ENCODE measurements at regions not wholly inside any gene's neighbourhood (a gene's known extent, or its start where the extent isn't known, plus 50 kb on each side); places are given as distances from the start of the nearest gene placed in this dataset.
"Not testable (repeated sequence)": the region's sequence is repeated elsewhere in the genome, so short reads cannot be mapped to it uniquely, and the experiment has no call there.

DNA sequence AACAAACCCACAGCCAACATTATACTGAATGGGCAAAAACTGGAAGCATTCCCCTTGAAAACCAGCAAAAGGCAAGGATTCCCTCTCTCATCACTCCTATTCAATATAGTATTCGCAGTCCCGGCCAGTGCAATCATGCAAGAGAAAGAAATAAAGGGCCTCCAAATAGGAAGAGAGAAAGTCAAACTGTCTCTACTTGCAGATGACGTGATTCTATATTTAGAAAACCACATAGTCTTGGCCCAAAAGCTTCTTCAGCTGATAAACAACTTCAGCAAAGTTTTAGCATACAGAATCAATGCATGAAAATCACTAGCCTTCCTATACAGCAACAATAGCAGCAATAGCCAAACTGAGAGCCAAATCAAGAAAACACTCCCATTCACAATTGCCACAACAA, 333.7 kb upstream of the EDIL3 start:
- TF ChIP-seq, protein P1, sequence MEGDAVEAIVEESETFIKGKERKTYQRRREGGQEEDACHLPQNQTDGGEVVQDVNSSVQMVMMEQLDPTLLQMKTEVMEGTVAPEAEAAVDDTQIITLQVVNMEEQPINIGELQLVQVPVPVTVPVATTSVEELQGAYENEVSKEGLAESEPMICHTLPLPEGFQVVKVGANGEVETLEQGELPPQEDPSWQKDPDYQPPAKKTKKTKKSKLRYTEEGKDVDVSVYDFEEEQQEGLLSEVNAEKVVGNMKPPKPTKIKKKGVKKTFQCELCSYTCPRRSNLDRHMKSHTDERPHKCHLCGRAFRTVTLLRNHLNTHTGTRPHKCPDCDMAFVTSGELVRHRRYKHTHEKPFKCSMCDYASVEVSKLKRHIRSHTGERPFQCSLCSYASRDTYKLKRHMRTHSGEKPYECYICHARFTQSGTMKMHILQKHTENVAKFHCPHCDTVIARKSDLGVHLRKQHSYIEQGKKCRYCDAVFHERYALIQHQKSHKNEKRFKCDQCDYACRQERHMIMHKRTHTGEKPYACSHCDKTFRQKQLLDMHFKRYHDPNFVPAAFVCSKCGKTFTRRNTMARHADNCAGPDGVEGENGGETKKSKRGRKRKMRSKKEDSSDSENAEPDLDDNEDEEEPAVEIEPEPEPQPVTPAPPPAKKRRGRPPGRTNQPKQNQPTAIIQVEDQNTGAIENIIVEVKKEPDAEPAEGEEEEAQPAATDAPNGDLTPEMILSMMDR (IDR thresholded peaks at IDR 0.05; ENCODE audit: partially characterized antibody, unreplicated experiment): no peak
- no peak overlapping the region for H3K27ac Mint-ChIP-seq (ENCODE audit: unreplicated experiment)
- DNase-seq: no peak
- H3K4me3 Mint-ChIP-seq (ENCODE audit: unreplicated experiment): no peak overlapping the region
- no peaks in the 10 kb centered on the region for H3K27me3 Mint-ChIP-seq (ENCODE audit: unreplicated experiment)
- no peaks in the 10 kb centered on the region for H3K4me1 Mint-ChIP-seq (ENCODE audit: low read depth, unreplicated experiment)
- no peaks in the 10 kb centered on the region for H3K9me3 Mint-ChIP-seq (ENCODE audit: unreplicated experiment)
- H3K36me3 Mint-ChIP-seq (ENCODE audit: unreplicated experiment): no peaks in the 10 kb centered on the region

DNA sequence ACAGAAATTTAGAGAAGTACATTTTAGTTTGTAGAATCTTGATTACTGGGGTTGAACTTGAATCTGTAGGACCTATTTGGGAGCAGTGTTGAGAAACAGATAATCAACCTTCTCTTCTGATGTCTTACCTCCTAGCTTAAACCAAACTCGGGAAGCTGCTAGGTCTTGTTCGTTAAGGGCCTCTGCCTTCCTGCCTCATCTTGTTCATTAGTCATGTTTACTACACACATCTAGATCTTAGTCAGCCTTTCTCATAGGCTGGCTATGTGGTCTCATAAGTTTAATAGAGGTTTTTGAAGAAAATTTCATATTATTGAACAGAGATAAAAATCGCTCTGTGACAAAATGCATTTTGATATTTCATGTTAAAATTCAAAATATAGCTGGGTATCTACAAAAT, 331.0 kb upstream of the EDIL3 start:
- H3K27me3 Mint-ChIP-seq (ENCODE audit: unreplicated experiment): no peaks in the 10 kb centered on the region
- TF ChIP-seq, protein P1 (IDR thresholded peaks at IDR 0.05; ENCODE audit: partially characterized antibody, unreplicated experiment): no peak
- H3K4me1 Mint-ChIP-seq (ENCODE audit: low read depth, unreplicated experiment): no peaks in the 10 kb centered on the region
- no peak for DNase-seq
- no peak overlapping the region for H3K27ac Mint-ChIP-seq (ENCODE audit: unreplicated experiment)
- no peaks in the 10 kb centered on the region for H3K36me3 Mint-ChIP-seq (ENCODE audit: unreplicated experiment)
- H3K4me3 Mint-ChIP-seq (ENCODE audit: unreplicated experiment): no peak overlapping the region
- H3K9me3 Mint-ChIP-seq (ENCODE audit: unreplicated experiment): no peaks in the 10 kb centered on the region

DNA sequence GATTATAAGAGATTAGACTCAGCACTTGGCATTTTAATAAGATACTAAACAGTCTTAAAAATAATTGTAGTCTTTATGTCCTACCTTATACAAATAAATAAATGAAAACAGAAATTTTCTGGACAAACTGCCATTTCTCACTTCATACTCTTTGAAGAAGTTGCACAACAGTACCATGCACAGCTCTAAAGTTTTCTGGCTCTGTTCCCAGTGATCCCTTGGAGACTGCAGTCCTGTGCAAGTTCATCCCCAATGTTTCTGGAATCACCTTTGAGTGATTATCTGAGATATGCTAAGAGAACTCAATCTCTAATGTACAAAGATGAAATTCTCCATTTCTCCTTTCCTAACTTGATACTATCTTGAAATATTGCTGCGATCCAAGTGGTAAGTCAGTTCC, 330.4 kb upstream of the EDIL3 start:
- no peaks in the 10 kb centered on the region for H3K36me3 Mint-ChIP-seq (ENCODE audit: unreplicated experiment)
- TF ChIP-seq, protein P1 (IDR thresholded peaks at IDR 0.05; ENCODE audit: partially characterized antibody, unreplicated experiment): no peak
- no peak overlapping the region for H3K27ac Mint-ChIP-seq (ENCODE audit: unreplicated experiment)
- H3K4me3 Mint-ChIP-seq (ENCODE audit: unreplicated experiment): no peak overlapping the region
- DNase-seq: no peak
- no peaks in the 10 kb centered on the region for H3K4me1 Mint-ChIP-seq (ENCODE audit: low read depth, unreplicated experiment)
- peaks cover 1% of the 10 kb centered on the region for H3K9me3 Mint-ChIP-seq (ENCODE audit: unreplicated experiment)
- no peaks in the 10 kb centered on the region for H3K27me3 Mint-ChIP-seq (ENCODE audit: unreplicated experiment)

DNA sequence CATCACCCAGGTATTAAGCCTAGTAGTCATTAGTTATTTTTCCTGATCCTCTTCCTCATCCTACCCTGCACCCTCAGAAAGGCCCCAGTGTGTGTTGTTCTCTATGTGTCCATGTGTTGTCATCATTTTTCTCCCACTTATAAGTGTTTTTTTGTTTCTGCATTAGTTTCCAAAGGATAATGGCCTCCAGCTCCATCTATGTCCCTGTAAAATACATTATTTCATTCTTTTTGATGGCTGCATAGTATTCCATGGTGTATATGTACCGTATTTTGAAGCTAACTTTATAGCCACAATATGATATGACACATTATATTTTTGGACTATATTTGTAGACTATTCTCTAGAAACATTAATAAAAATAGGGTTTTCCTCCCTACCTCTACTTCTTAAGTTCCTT, 324.4 kb upstream of the EDIL3 start:
- no peaks in the 10 kb centered on the region for H3K4me1 Mint-ChIP-seq (ENCODE audit: low read depth, unreplicated experiment)
- H3K9me3 Mint-ChIP-seq (ENCODE audit: unreplicated experiment): peaks cover 1% of the 10 kb centered on the region
- TF ChIP-seq, protein P1 (IDR thresholded peaks at IDR 0.05; ENCODE audit: partially characterized antibody, unreplicated experiment): no peak
- no peak overlapping the region for H3K4me3 Mint-ChIP-seq (ENCODE audit: unreplicated experiment)
- DNase-seq: no peak
- no peaks in the 10 kb centered on the region for H3K27me3 Mint-ChIP-seq (ENCODE audit: unreplicated experiment)
- no peak overlapping the region for H3K27ac Mint-ChIP-seq (ENCODE audit: unreplicated experiment)
- H3K36me3 Mint-ChIP-seq (ENCODE audit: unreplicated experiment): no peaks in the 10 kb centered on the region

DNA sequence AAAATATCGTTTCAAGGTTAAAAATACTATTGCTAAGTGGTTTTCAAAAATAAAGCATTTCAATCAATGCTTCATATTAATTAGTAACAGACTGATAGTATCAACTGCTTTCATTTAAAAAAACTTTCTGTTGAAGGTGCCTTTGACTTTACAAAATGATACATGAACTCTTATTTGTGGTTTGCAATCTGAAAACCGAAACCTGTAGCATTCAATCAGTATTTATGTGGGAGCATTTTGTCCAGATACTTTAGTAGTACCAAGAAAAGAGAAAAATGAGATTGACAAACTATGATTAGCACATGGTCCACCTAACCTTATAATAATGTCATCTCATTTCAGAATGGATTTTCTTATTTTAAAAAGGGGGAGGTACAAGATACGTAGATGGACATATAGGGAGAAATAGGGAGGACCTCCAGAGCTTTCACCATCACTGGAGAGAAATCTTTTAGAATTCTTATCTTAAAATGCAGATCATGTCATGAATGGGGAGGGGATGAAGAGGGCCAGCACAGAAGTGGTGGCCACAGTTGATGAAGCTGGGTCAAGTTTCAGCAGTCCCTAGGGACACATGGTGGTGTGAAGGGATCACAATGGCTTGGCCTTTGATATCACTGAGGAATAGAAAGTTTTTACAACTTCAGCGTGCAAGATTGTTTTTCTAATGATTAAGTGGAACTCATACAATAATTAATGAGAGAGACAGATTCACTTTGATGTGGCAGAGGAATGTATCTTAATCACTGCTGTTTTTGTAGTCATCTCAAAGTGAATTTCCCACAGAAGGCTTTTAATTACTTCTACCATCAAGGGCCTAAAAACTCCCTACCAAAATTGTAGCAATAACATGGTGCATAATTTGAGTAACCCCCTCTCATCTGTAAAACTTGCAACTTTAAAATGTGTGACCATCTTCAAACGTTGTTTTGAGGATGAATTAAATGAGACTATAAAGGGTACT, 322.3 kb upstream of the EDIL3 start:
- Mint-ChIP-seq H3K27ac (ENCODE audit: unreplicated experiment) (no peak overlapping the region), H3K27me3 (ENCODE audit: unreplicated experiment) (no peaks in the 10 kb centered on the region), H3K9me3 (ENCODE audit: unreplicated experiment) (peaks cover 1% of the 10 kb centered on the region), H3K4me1 (ENCODE audit: low read depth, unreplicated experiment) (no peaks in the 10 kb centered on the region), H3K4me3 (ENCODE audit: unreplicated experiment) (no peak overlapping the region), H3K36me3 (ENCODE audit: unreplicated experiment) (no peaks in the 10 kb centered on the region)
- no peak for DNase-seq
- TF ChIP-seq, protein P1 (IDR thresholded peaks at IDR 0.05; ENCODE audit: partially characterized antibody, unreplicated experiment): no peak

DNA sequence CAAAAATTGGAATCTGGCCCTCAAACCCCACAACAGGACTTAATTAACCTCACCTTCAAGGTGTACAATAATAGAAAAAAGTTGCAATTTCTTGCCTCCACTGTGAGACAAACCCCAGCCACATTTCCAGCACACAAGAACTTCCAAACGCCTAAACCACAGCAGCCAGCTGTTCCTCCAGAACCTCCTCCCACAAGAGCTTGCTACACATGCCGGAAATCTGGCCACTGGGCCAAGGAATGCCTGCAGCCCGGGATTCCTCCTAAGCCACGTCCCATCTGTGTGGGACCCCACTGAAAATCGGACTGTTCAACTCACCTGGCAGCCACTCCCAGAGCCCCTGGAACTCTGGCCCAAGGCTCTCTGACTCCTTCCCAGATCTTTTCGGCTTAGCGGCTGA, 315.9 kb upstream of the EDIL3 start:
- H3K4me3 Mint-ChIP-seq (ENCODE audit: unreplicated experiment); H3K27me3 Mint-ChIP-seq (ENCODE audit: unreplicated experiment); H3K4me1 Mint-ChIP-seq (ENCODE audit: low read depth, unreplicated experiment); H3K27ac Mint-ChIP-seq (ENCODE audit: unreplicated experiment); DNase-seq: not testable (repeated sequence)
- peaks cover 15% of the 10 kb centered on the region for H3K36me3 Mint-ChIP-seq (ENCODE audit: unreplicated experiment)
- H3K9me3 Mint-ChIP-seq (ENCODE audit: unreplicated experiment): peaks cover 11% of the 10 kb centered on the region

Data from glutamatergic neuron (in vitro differentiated cells).